ENCODE measurements at regions not wholly inside any gene's neighbourhood (a gene's known extent, or its start where the extent isn't known, plus 50 kb on each side); places are given as distances from the start of the nearest gene placed in this dataset.

DNA sequence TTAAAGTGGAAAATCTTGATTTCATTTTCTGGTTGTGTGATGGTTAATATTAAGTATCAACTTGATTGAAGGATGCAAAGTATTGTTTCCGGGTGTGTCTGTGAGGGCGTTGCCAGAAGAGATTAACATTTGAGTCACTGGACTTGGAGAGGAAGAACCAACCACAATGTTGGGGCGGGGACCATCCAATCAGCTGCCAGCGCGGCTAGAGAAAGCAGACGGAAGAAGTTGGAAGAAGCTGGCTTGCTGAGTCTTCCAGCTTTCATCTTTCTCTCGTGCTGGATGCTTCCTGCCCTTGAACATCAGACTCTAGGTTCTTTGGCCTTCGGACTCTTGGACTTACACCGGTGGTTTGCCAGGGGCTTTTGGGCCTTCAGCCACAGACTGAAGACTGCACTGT, 832.6 kb upstream of the TMPRSS15 start:
- no peak for DNase-seq

DNA sequence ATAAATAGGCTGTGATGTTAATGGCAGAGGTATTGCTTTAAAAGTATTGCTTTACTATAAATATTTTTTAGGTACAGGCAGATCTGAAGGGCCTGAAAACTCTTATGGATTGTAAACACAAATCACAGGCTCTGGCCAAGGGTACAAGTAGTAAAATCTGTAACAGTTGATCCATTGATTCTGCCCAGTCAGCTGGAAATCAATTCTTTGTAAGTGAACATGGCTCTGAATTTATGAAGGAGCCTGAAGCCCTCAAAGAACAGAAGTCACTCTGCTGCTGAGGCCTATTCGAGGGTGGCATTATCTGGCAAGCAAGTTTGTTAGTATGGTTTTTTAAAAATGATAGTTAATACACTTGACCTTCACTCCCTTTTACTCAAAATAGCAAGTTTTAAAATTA, 834.0 kb upstream of the TMPRSS15 start:
- no peak for DNase-seq

DNA sequence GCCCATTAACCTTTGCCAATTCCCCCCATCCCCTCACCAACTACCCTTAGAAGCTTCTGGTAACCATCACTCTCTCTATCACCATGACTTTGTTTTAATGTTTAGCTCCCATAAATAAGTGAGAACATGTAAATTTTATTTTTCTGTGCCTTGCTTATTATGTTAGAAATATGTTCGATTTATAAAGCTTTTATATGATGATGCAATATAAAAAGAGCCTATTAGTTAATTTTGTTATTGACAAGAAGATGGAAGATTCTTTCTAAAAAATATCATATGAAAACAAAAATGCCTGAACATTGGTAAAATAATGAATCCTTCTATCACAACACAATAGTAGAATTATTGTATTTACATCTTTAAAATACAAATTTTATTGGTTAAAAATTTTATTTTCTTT, 836.1 kb upstream of the TMPRSS15 start:
- no peak for DNase-seq

DNA sequence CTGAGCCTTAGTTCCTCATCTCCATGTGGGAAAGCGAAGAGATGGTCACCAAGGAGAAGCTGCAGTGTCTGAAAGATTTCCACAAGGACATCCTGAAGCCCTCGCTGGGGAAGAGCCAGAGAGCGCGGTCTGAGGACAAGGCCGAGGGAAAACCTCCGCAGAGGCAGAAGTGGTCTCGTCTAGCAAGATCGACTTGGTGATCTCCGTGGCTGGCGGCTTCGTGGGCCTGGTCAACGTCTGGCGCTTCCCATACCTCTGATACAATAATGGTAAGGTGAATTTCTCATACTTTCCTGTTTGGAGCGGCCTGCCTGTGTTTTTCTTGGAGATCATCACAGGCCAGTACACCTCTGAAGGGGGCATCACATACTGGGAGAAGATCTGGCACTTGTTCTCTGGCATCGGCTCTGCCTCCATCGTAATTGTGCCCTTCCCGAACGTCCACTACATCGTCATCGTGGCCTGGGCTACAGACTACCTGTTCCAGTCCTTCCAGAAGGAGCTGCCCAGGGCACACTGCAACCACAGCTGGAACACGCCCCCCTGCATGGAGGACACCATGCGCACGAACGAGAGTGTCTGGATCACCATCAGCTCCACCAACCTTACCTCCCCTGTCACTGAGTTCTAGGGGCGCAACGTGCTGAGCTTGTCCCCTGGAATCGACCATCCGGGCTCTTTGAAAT, 841.1 kb upstream of the TMPRSS15 start:
- no peak for DNase-seq

DNA sequence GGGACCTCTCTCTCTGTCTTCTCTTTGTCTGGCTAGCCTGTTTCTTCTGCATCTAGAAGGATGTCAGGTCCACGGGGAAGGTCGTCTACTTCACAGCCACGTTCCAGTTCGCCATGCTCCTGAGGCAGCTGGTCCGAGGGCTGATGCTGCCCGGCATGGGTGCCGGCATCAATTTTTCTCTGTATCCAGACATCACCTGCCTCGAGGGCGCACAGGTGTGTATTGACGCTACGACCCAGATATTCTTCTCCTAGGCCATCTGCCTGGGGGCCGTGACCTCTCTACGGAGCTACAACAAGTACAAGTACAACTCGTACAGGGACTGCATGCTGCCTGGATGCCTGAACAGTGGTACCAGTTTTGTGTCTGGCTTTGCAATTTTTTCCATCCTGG, 841.6 kb upstream of the TMPRSS15 start:
- DNase-seq: no peak

DNA sequence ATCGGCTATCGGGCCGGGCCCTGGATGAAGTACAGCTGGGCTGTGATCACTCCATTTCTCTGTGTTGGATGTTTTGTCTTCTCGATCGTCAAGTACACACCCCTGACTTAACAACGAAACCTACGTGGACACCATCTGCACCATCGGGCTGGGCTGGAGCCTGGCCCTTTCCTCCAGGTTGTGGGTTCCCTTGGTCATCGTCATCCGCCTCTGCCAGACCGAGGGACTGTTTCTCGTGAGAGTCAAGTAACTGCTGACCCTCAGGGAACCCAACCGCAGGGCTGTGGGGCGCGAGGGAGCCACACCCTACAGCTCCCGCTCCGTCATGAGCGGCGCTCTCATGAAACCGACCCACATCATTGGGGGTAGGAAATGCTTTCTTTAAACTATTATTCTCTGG, 842.4 kb upstream of the TMPRSS15 start:
- no peak for DNase-seq

DNA sequence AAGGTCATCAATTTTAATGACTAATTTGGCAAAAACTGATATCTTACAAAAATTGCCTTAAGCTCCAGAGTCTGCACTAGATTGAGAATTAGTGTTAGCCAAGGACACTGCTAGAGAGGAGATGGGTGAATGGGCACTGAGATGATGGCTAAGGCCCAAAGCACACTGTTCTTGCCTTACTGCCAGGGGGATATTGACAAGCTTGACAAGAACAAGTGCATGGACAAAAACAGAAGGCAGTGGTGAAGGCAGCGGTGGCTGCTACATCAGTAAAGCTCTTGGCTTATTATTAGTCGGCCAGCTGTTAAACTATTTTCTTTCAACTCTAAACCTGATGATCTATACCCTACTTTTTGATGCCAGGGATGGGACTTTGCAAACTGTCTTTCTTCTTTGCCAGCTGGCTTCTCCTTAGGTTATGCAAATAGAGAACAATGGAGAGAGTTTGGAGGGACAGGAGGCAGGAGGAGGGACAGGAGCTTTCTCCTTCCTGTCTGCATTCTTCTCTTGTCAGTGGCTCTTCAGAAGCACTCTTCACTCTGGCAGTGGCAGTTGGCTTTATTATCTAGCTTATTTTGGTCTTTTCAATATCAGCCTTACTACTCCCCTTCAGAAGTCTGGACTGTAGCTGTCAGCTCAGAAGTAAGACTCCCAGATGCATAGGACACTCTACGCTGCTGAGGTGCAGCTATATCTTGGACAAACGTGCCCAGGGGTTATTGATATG, 853.5 kb upstream of the TMPRSS15 start:
- DNase-seq: no peak

DNA sequence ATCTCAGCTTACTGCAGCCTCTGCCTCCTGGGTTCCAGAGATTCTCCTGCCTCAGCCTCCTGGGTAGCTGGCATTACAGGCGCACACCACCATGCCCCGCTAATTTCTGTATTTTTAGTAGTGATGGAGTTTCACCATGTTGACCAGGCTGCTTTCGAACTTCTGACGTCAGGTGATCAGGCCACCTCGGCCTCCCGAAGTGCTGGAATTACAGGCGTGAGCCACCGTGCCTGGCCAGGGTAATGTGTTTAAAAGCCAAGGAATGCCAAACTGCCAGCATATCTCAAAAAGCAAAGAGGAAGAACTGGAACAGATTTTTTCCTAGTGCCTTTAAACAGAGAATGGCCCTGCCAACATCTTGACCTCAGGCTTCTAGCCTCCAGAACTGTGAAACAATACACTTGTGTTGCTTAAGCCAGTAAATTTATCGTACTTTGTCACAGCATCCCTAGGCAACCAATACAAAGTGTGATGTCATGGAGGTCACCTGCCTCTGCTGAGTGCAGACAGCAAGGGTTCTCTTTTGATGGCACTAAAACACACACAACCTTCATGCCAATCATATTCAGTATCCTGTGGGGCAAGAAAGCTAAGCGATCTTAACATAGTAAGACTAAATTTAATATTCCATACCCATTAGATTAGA, 858.3 kb upstream of the TMPRSS15 start:
- no peak for DNase-seq

DNA sequence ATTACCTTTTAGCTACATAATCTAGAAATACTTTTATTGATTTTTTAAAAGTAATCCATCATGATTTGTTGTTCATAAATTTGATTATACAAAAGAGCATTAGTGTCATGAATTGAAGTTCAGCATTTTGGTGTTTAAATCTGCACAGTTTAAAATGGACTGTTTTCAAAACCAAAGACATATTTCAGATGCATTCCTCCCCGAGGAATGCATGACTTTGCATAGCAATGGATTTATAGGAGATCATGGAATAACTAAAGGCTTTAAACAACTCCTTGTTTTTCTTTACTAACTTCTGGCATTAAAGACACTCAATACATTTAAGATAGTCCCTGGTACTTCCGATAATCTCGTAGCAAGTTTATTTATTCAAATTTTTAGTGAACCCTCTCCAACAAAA, 863.1 kb upstream of the TMPRSS15 start:
- no peak for DNase-seq

DNA sequence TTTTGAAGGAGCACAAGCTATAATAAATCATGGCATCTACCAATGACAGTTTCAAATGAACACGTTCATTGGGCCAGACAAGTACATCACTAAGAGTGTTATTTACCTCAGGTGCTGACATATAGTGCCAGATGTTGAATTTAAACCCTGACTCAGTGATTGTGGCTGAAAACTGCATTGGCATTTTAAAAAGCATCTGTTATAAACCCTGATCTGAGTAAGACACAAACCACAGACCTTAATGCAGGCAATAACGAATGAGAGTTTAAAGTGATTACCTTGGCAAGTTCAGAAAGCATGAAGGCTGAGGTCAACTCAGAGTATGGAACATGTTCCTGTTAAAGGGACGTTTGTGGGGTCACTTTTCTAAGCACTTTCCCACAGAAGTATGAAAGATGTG, 865.1 kb upstream of the TMPRSS15 start:
- no peak for DNase-seq

DNA sequence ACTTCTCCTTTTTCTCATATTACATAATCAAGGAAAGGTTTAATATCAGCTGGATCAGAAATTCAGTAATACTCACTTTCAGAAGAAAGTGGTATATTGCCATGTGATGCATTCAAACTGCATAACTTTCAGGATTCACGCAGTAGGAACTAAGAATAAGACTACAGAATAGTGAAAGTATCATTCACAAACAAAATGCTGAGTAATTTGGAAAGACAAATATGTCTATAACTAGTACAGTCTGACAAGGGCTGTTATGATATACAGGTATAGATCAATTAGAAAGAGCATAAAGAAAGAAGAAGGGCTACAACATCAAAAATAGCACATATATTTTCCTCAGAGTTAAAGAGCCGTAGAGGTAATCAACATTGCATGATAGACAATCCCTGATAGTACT, 871.5 kb upstream of the TMPRSS15 start:
- DNase-seq: no peak

DNA sequence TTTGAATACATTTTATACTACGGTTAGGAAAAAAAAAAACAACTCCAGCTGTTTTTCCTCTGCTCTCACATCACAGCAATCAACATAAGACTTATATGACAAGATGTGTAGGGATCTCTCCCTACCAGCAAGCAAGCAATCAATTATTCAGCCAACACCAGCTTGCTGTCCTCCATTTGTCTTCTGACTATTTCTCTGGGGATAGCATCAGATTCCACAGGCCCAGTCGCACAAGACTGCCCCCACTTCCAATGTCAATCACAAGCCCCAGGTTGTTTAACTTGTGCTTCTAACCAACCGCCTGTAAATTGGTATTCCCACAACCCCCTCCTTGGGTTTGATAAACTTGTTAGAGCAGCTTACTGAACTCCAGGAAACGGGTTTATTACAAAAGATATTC, 873.1 kb upstream of the TMPRSS15 start:
- no peak for DNase-seq

DNA sequence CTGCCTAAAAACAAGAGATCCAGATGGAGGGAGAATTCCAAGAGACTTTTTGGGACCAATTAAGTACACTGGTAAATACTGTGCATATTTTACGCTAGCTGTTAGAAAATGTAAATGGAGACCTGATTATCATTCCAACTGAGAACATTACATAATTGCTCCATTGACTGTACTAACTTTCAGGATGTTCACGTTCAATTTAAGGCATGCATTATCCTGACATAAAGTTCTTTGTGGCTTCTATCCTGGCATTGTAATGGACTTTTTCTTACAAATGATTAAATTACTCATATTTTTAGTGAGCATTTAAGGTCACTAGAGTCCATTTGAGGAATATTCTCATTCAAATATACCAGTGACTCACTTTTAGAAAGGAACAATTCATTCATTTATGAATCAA, 883.3 kb upstream of the TMPRSS15 start:
- DNase-seq: no peak

DNA sequence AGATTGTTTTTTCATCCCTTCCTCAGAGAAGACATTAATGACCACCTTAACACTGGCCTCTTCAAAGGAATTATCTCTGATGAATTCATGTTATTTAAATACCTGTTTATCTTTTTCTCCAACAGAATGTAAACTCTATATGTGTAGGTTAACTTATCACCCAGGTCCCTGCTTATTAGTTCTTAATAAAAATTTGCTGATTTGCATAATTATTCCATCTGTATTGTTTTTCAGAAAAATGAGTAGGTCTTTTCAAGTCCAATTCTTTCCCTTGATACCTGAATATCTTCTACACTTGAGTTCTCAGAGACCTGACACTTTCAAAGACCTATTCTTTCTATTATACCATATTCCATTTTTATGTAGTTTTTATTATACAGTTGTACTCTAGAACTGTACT, 886.7 kb upstream of the TMPRSS15 start:
- no peak for DNase-seq

DNA sequence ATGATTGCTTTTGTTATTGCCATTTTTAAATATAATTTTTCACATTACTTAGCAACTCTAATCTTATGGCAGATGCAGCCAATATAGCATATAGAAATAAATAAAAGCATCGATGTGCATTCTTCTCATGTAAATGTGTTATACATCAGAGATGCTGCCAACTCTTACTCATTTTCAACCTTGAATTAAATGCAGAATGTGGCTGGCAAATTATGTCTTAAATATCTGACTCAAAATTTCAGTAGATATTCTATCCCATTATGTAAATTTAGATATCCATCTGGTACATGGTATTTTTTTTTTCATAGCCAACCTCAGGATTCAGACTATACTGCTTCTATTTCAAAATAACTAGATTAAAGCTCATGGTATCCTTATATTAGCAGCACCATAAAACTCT, 916.7 kb upstream of the TMPRSS15 start:
- no peak for DNase-seq

DNA sequence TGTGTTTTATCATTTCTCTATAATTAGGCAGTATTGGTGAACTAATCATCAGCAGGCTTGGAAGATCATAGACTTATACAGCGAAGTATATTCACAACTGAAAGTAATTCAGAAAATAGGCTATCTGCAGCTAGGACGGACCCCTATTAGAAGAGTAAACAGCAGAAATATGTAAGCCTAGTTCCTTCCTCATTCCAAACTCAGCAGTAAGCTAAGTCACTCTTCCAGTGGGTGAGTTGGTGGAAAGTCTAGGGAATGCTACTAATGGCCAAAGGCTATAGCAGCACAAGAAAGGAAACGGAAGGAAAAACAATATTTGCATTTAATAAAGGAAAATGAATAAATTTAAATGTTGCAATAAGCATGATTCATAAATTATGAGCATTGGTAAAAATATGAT, 918.1 kb upstream of the TMPRSS15 start:
- no peak for DNase-seq

DNA sequence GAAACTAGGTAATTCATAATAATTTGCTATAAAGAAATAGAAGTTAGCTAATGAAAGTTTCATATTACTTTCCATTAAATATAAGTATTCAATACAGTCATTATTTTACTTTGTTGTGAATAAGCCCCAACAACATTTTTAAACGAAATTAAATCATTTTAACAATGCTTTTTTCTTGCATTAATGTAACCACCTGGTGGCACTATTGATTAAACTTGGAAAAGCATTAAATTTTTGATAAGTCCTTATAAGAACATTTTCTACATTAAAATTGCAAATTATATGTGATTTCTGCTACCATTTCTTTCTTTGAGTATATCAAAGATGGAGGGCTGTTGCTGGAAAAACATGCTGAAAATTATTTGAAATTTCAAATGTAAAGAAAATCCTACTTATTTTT, 918.8 kb upstream of the TMPRSS15 start:
- no peak for DNase-seq

DNA sequence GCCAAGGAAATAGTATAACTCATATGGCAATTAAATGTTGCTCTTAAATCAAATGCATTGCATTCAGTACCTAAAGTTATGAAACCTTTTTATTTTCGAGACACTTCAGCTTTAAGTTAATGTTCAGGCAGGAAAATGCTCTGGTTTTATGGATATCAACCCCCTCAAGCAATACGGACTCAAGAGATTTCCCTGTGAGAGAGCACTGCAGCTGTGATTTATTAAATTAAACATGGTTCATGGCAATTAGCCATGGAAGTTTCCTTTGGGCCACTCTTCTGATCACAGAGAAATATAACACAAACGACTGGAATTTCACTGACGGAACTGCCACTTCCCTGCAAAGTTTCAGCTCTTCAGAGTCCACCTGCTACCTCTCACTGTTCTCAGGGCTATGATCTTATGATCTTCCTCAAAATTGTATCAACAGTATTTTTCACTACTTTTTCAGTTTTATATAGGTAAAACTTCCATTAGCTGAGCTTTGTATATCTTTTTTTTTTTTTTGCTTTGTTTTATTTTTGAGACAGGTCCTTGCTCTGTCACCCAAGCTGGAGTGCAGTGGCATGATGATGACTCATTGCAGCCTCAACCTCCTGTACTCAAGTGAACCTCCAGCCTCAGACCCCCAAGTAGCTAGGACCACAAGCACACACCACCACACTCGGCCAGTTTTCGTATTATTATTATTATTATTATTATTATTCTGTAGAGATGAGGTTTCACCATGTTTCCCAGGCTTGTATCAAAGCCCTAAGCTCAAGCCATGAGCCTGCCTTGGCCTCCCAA, 923.1 kb upstream of the TMPRSS15 start:
- DNase-seq: no peak

DNA sequence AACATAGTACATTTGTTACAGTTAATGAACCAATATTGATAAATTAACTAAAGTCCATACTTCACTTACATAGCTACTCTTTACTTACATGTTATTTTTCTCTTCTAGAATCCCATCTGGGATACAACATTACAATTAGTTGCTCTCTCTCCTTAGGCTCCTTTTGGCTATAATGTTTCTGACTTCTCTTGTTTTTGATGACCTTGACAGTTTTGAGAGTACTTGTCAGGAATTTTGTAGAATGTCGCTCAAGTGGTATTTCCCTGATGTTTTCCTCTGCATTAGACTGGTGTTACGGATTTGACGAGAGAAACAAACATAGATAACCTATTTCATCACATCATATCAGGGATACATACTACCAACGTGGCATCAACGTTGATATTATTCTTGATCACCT, 925.4 kb upstream of the TMPRSS15 start:
- no peak for DNase-seq

DNA sequence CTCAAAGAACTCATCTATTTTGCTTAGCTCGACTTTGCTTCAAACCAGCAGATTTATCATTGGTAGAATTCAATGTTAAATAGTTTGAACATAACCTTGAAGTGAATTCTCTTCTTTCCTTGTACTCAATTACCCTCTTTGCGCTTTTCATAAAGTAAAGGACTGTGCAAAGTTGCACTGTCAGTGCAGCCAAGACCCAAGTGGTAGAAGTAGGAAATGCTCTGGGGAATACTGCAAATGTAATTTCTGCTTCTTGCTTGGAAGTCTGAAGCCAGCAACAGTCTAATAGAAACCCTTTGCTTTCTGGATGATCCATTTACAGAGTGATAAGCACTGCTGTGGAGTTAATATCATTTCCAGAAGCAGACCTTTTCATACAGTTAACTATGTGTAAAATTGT, 936.7 kb upstream of the TMPRSS15 start:
- DNase-seq: no peak

DNA sequence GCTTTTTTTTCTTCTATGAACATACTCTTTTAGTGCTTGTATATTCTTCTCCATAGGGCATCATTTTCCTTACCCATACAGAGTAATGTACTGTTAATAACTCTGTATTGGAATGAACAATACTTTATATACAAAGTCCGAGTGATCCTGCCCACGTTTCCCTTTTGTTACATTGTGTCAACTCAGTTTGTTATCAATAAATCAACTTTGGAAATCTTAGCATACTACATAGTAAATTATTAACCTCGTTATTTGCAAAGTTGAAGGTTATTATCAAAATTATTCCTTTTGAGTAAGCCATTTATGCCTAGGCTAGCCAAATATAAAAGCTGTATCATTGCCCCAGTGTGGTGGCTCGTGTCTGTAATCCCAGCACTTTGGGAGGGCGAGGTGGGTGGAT, 937.4 kb upstream of the TMPRSS15 start:
- no peak for DNase-seq

DNA sequence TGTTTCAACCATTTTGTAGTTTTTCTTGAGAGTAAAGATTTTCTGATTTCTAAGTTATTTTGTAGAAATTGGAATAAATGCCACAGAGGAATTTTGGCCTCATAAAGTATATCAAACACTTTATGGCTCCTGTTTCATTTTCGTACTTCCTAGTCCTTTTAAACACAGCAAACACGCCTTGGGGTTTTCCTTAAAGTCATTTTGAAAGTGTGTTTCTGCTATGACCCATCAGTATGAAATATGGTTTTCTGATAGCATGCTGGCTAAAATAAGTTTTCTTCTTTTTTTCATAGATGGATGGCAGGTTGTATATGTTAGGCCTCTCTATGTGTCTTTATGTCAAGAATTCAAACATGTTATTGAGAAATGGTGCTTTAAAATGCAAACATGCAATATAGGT, 940.1 kb upstream of the TMPRSS15 start:
- DNase-seq: no peak

DNA sequence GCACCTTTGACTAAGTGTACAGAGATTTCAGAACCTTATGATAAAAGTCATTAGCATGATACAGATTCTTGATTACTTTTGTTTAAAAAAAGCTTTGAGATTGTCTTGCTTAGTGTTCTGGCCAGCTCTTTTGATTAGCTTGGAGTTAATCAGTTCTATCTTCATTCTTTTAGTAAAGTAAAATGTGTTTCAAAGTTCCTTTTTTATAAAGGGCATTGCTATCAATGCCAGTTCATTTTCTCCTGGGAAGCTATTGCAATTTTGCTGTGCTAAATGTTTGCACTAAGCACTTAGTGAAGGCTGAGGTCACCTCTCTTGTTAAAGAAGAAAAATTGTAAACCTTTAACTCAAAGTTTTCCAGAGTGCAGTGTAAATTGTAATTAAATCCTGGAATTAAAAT, 946.7 kb upstream of the TMPRSS15 start:
- DNase-seq: no peak

All from right lung (tissue), 2 donors.